GM03348 (cell line): ENCODE measurements at regions not wholly inside any gene's neighbourhood (a gene's known extent, or its start where the extent isn't known, plus 50 kb on each side); places are given as distances from the start of the nearest gene placed in this dataset.

Source experiments
- DNase-seq: peaks from one replicate; pipeline ENCODE4 v3.0.0; 2012; ENCODE audit warnings: low spot score

DNA sequence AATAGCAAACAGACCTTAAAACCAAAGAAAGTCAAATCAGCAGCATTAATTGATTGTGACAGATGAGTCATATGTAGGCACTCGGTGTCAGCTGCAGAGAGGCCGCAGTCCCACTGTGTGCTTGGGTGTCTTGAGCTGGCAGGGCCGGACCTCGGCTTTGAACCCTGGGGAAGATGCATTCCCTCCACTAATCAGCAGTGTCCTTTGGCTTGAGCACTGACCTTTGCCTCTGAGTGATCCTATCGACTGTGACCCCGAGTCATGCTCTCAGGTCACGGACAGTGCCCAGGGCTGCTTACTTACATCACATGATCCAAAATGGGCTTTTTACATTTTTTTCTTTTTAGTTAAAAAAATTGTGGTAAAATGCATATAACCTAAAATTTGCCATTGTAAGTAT, 188.7 kb downstream of the GADD45G start:
- no peak for DNase-seq

DNA sequence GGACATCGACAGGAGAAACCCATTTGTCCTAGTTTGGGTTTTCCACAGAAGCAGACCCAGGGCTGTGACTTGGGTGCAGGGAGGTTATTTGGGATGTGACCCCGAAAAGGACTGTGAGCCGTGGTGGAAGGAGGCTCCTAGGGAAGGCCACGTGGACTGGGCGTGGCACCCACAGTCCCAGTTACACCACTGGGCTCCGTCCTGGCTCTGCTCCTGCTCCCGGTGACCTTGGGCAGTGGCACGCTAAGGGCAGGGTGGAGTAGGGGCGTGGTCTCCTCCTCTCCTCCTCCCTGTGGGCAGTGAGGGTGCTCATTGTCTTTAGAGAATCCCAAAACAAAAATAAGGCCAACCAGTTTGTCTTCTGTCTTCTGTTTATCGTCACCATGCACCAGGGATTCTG, 190.1 kb downstream of the GADD45G start:
- DNase-seq: no peak

DNA sequence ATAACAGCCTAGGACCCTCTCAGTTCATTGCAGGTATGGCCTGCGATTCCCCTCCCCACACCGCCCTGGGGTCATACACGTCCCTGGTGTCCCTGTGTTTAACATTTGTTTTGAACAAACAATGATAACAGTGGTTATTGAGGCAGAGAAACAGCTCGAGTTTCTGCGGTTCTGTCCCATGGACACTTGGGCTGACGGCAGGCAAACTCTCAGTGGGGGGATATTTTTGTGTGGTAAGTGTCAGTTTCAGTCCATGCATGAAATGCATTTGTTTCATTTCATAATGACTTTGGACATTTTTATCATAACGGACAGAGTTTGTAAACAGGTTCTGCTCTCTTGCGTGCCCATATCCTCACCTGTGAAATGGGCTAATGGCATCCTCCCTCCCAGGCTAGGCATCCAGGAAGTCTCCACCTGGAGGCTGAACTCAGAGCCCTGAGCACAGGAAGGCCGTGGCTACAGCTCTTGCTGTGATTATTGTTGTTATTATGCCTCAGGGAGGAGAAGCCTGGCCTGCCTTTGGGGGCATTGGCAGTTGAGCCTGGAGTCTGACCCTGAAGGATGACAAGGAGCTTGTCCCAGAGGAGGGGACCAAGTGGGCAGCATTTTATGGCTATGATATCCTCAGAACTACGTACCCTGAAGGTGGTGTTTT, 190.9 kb downstream of the GADD45G start:
- DNase-seq: no peak

DNA sequence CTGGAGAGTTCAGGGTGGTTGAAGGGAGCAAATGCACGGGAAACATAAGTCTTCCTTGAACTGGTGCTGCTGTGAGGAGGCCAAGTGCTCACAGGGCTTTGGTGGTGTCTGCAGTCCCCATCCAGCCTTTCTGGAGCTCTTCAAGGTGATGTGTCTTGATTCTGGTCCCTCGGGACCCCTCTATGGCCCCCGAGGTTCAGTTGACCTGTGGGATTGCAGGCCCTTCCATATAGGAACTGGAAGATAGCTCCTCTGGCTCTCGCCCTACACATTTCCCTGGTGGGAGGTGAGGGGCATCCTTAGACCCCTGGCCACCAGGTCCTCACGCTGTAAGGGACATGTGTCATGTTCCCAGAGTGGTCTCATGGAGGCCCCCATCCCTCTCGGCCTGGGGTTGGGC, 191.8 kb downstream of the GADD45G start:
- DNase-seq: no peak

DNA sequence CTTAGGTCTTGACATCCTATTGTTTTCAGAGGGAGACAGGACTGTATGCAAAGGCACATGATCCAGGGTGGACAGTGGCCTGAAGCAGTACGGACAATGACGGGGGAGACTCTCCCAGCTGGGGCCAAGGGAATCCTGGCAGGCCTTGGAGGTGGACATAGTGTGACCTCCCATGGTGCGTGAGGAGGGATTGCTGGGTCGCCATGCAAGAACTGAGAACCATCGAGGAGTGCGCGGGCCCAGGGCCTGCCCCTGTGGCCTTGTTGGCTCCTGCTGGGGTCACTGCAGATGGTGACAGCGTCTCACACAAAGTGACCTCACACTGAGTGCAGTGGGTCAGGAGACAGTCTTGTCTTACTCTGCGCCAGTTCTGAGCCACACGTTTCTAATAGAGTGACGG, 192.4 kb downstream of the GADD45G start:
- no peak for DNase-seq

DNA sequence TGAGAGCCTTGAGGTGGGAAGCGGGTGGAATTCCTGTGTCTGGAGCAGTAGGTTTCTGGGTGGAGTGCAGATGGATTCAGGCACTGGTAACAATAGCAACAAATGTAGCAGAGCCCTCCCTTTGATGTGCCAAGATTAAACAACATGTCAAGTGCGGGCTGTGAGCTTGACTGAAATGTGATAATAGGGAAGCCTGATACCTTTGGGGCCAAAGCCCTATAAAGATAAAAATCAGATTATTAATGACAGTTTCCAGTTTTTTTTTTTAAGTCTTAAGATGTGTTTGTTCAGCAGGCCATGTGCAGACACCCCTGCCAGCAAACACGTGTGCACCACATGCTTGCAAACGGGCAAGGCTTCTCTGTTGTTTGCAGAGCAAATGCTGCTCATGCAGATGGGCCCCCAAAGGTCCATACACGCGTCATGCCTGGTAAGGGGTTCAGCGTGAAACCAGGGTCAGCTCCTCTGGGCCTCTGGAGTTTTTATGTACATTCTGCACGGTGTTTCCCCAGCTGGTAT, 193.2 kb downstream of the GADD45G start:
- no peak for DNase-seq

DNA sequence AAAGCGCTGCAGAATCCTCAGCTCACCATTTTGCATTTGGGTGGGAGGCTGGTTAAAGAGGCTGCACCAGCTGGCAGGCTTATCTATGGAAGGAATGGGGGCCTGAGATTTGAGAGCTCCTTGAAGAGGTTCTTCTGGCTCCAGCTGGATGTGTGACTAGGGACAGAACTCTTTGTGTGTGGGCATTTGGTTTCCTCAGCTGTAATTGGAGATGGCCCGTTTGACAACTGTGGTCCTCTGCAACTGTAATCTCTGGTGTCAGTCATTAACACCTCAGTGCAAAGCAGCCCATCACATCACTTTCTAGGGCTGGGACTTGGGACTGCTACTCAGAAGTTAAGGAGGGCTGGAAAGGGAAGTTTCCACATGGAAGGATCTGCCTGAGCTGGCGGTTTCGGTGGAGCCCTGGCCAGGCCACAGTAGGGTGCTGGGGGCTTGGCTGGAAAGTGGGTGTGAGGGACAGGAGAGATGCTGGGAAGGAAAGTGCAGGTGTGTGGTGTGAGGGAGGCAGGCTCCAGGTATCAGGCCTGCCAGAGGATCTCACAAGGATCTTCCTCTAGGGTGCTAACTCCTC, 193.8 kb downstream of the GADD45G start:
- DNase-seq: no peak

DNA sequence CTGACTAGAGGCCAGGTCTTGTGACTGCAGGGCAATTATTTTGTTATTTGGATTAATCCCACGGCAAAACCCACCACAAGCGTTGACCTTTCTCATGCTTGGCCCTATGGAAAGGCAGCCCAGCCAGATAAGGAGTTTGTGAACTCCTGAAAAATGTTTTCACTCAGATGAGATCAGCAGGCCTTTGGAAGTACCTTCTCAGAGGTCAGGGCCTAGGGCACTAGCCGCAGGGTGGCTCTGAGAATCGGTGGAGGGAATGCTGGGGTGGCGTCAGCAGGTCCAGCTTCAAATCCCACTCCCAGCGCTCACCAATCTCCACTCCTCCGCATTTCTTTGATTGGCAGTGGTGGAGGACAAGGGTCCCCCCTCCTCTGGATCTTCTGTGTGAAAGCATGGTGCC, 194.4 kb downstream of the GADD45G start:
- DNase-seq: no peak

- no peak for DNase-seq
These were observed 195.0 kb downstream of the GADD45G start for GRCh38 chr9:89799766-89800165.

DNA sequence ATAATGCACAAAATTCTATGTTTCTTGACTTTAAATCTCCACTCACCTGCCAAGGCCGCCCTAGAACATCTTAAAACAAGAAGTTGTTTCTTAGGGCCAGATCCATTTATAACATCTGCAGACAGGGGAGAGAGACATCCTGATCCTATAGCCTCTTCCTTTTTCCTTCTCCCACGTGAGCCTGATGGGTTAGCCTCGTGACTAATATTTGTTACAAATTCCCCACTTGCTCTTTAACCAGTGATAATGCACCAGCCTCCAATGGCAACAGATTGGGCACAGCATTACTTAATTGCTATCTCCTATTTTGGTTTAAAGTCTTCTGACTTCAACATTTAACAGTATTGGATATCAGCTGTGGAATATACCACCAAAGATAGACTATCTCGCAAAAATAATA, 196.5 kb downstream of the GADD45G start:
- DNase-seq: no peak

DNA sequence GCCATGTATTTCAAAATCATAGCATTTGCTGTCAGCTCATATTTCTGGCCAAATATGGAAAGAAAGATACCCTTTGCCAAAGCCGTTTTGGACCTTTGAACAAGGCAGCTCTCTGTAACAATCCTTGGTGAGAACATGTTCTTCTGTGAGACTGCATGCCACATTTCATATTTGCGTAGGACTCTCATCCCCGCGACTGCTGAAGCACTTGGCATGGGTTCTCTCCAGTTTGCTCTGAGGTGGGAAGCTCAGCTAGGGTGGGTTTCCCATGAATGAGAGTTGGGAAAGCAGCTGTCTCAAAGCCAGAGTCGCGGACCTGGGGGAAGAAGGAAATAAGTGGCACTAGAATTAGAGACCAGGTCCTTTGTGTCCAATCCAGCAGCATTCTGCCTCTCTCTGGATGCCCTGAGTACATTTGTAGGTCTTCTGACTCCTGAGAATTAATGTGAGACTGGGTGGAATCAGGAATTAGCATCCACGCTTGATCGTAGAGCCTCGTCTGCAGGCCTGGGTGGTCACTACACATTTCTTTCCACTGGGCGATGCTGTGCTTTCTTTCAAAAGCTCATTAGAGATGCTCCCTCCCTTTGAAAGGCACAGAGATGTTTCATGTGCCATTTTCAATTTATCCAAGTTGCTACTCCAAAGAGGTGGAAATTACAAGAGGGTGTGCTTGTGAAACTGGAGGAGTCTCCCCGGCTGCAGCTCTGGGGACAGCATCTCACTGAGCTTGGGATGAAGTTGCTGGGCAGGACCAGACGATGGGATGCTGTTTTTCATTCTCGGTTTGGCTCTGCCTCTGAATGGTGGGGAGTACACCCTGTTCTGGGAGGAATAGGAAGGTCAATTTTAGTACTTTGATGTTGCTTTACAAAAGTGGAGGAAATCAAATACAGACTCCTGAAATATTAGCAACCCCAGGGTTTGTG, 197.2 kb downstream of the GADD45G start:
- DNase-seq: no peak

DNA sequence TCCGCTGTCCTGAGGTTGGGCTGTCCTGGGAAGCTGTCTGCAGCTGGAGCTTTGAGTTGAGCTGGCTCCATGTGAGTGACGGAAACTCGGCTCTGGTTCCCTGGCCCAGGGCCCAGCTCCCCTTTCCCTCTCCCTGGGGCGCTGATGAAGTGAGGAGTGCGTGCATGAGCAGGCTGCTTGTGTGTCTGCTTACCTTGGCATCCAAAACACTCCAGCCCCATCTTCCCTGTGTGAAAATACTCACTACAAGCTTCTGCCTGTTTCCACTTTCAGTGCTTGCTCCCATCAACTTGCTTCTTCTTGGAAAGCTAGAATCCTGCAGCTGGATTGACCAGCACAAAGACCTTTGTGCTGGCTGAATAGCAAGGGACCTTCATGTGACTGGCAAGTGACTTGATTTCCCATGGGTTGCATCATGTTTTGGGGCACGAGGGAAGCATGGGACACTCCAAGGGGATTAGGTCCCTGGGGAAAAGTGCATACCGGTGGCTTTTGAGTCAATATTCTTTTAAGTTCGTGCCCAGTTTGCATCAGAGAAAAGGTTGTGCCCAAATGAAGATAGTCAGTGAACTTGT, 198.1 kb downstream of the GADD45G start:
- no peak for DNase-seq

DNA sequence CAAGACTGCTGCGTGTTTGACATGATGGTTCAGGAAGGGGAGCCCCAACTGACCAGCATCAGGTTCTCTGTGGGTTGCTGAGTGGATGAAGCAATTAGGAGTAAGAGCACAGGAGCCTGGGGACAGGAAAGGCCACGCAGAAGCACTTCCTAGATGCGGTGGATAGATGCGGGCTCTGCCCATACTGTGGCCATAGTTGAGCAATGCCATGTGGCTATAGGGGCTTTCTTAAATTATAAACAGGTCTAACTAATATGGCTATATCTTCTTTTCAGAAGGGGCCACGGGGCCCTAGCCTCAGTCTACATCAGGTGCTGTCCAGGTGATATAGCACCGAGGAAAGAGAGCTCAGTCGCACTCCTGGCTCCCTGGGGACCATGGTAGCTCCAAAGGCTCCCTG, 198.6 kb downstream of the GADD45G start:
- DNase-seq: no peak

- no peak for DNase-seq
These were observed 200.1 kb downstream of the GADD45G start for GRCh38 chr9:89804766-89805531.

- no peak for DNase-seq
These were observed 200.9 kb downstream of the GADD45G start for GRCh38 chr9:89805571-89806292.

GRCh38 chr9:89806371-89807100, 201.7 kb downstream of the GADD45G start:
- no peak for DNase-seq

DNA sequence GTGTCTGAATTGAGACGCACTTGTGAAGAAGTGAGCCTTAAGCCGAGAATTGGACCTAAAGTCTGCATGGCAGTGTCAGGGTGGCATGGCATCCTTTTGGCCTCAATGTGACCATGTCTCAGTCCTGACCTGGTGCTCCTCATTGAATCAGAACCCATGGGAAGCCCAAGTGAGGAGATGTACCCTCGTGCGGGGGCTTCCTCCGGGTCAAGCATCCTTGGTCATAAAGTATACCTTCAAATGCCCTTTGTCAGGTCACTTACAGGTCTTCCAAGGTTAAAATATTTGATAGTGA, 202.2 kb downstream of the GADD45G start:
- no peak for DNase-seq

DNA sequence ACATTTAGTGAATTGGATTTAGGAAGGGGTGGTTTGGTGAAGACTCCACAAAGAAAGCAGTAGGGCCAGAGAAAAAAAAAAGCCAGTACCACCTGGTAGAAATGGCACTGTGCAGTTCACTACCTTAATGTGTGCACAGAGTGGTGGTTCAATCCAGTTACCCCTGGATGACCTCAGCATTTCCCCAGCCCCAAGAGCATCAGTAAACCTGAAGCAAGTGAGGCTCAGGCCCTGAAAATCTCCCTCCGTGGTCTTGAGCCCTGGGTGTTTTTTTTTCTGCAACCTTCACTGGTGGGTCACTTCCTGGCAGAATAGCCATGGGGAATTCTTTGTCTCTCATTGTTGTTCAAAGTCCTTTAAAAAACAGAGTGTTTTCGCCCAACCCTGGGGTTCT, 202.9 kb downstream of the GADD45G start:
- DNase-seq: no peak

- DNase-seq: no peak
These were observed 203.4 kb downstream of the GADD45G start for GRCh38 chr9:89808076-89808755.

DNA sequence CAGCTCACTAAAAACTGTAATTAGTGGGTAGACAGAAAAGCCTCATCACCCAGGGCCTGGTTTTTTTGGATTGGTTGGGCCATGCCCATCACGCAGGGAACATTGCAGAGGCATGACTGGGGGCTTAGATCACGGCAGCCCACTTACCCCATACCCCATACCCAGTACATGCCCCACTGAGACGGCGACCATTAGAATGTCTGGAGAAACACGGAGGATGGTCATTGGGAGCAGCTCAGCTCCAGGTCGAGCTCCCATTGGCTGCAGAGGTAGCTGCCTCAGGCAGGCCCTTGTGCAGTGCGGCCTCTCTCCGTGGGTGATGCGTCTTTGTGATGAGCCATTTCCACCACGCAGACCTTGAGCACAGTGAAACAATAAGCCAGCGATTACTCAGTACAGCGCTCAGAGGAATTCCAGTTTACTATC, 204.0 kb downstream of the GADD45G start:
- no peak for DNase-seq
